ENCODE measurements at regions not wholly inside any gene's neighbourhood (a gene's known extent, or its start where the extent isn't known, plus 50 kb on each side); places are given as distances from the start of the nearest gene placed in this dataset.

- no peak for DNase-seq
- H3K4me1 ChIP-seq: no peaks in the 10 kb centered on the region
- intact Hi-C loops (cut with DNase I): no loop called here
- no peaks in the 10 kb centered on the region for H3K36me3 ChIP-seq
- H3K27me3 ChIP-seq: no peaks in the 10 kb centered on the region
- H3K27ac ChIP-seq: no peak overlapping the region
- TF ChIP-seq, protein P1, sequence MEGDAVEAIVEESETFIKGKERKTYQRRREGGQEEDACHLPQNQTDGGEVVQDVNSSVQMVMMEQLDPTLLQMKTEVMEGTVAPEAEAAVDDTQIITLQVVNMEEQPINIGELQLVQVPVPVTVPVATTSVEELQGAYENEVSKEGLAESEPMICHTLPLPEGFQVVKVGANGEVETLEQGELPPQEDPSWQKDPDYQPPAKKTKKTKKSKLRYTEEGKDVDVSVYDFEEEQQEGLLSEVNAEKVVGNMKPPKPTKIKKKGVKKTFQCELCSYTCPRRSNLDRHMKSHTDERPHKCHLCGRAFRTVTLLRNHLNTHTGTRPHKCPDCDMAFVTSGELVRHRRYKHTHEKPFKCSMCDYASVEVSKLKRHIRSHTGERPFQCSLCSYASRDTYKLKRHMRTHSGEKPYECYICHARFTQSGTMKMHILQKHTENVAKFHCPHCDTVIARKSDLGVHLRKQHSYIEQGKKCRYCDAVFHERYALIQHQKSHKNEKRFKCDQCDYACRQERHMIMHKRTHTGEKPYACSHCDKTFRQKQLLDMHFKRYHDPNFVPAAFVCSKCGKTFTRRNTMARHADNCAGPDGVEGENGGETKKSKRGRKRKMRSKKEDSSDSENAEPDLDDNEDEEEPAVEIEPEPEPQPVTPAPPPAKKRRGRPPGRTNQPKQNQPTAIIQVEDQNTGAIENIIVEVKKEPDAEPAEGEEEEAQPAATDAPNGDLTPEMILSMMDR (IDR thresholded peaks at IDR 0.05): no peak
- no peak for TF ChIP-seq POLR2A (IDR thresholded peaks at IDR 0.05)
- no peaks in the 10 kb centered on the region for H3K9me3 ChIP-seq
- H3K4me3 ChIP-seq (replicated peaks in 1 of 3): no peak overlapping the region
These were observed 470.8 kb upstream of the IGFBP7 start for GRCh38 chr4:57580710-57581599.

DNA sequence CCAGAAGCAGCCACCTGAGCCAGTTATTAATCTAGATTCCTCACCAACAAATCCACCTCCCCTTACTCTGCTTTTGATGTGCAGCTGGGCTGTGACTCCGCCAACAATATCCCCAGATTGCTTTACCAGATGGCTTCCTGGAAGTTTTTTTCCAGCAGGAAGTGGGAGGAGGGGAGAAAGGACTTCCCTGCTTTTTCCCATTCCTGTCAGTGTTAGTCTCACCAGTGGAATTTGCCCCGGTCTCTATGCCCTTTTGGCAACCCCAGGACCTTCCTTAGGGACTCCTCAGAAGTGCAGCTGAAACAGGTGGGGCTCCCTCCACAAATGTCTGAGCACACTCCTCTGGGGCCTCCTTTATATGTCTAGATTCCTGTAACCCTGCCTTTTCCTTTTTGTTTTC lies 465.2 kb upstream of the IGFBP7 start:
- Histone ChIP-seq H3K27ac (no peak overlapping the region), H3K36me3 (no peaks in the 10 kb centered on the region), H3K27me3 (no peaks in the 10 kb centered on the region), H3K9me3 (no peaks in the 10 kb centered on the region), H3K4me3 (replicated peaks in 1 of 3) (no peak overlapping the region), H3K4me1 (no peaks in the 10 kb centered on the region)
- intact Hi-C loops (cut with DNase I): no loop called here
- TF ChIP-seq, protein P1 (IDR thresholded peaks at IDR 0.05): no peak
- TF ChIP-seq POLR2A (IDR thresholded peaks at IDR 0.05): no peak
- DNase-seq: no peak
- WGBS, 2 donors: 63 to 72% methylated on average over 2 of the region's 2 CpGs

GRCh38 chr4:57554556-57555092 lies 444.4 kb upstream of the IGFBP7 start:
- Histone ChIP-seq H3K4me3 (replicated peaks in 1 of 3) (no peak overlapping the region), H3K27me3 (no peaks in the 10 kb centered on the region), H3K4me1 (no peaks in the 10 kb centered on the region), H3K36me3 (no peaks in the 10 kb centered on the region), H3K27ac (no peak overlapping the region), H3K9me3 (no peaks in the 10 kb centered on the region)
- DNase-seq: no peak
- no peak for TF ChIP-seq POLR2A (IDR thresholded peaks at IDR 0.05)
- 57 to 67% methylated on average over 5 of the region's 5 CpGs for WGBS, 2 donors
- intact Hi-C loops (cut with DNase I): no loop called here

DNA sequence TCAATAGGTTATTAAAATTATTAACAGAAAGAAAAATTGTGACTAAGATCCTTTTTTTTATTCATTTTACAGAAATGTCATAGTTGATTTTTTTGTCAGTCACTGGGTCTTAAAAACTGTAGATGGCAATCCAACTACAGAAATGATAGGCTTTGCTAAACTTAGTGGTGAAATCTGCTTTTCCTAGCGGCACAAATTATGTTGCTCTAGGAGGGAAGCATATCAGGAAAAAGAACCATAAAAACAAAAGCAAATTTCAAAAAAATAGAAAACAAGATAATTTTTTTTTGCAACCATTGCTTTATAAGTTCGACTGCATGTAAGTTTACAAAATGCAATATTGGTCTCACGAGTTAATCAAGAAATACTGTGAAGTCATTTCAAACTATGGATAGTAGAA lies 443.5 kb upstream of the IGFBP7 start:
- 67 to 72% methylated on average over 3 of the region's 3 CpGs for WGBS, 2 donors
- TF ChIP-seq, protein P1 (IDR thresholded peaks at IDR 0.05): no peak
- no peak for TF ChIP-seq POLR2A (IDR thresholded peaks at IDR 0.05)

DNA sequence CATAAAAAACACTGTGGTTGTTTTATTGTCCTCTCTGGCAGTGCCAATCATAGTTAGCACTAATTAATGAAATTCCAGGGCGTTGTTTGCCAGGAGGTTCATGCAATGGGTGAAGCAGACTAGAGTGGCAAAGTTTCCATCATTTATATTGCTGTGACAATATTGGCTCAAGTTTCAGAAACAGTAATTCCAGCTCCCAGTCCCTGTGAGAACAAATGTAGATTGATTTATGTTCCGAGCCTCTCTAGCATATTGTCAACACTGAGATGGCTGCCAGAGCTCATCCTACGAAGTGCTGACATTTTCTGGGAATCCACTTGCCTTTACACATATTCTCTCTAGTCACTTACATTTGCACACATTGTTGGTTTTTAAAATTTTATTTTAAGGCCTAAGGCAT lies 440.0 kb upstream of the IGFBP7 start:
- Histone ChIP-seq H3K27ac (no peak overlapping the region), H3K4me1 (no peaks in the 10 kb centered on the region), H3K4me3 (replicated peaks in 1 of 3) (no peak overlapping the region), H3K36me3 (no peaks in the 10 kb centered on the region), H3K27me3 (no peaks in the 10 kb centered on the region), H3K9me3 (no peaks in the 10 kb centered on the region)
- no peak for DNase-seq
- TF ChIP-seq, protein P1 (IDR thresholded peaks at IDR 0.05): no peak
- no peak for TF ChIP-seq POLR2A (IDR thresholded peaks at IDR 0.05)
- intact Hi-C loops (cut with DNase I): no loop called here
- WGBS, 2 donors: 56 to 60% methylated on average over 3 of the region's 3 CpGs

More for the DNA sequence above, 443.5 kb upstream of the IGFBP7 start:
- Histone ChIP-seq H3K9me3 (no peaks in the 10 kb centered on the region), H3K27me3 (no peaks in the 10 kb centered on the region), H3K4me1 (no peaks in the 10 kb centered on the region), H3K27ac (no peak overlapping the region), H3K4me3 (replicated peaks in 1 of 3) (no peak overlapping the region), H3K36me3 (no peaks in the 10 kb centered on the region)
- no peak for DNase-seq
- intact Hi-C loops (cut with DNase I): no loop called here
